GM18511 (cell line): ENCODE measurements at regions not wholly inside any gene's neighbourhood (a gene's known extent, or its start where the extent isn't known, plus 50 kb on each side); places are given as distances from the start of the nearest gene placed in this dataset.

Experiments
- ATAC-seq: cut with Tn5 transposase; IDR thresholded peaks from one replicate; pipeline ENCODE4 v1.9.1; 2021; ENCODE audit warnings: mild to moderate bottlenecking, moderate library complexity; ENCODE audit not compliant: unreplicated experiment

DNA sequence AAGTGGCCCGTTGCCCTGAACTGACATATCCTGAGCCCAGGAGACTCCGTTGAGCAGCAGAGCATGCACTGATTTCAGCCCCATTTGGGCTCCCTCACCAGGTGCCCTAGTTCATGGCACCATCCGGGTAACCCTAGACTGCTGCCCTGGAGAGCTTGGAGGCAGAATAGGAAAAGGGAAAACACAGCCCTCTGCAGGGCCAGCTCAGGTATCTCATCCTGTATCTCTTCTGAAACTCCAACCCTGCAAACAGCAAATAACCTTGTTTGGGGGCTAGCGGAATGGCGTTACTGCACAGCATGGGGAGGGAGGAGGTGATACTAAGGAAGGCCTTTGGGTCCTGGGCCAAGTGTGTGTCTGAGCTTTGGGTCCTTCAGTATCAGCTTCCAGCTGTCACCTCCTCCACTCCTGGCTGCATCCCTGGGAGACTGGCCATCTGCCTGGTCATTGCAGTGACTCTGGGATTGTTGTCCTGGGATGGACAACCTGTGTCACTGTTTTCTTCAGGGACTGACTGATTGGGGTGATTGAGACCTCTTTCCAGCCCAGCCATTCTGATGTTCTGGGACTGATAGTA, 233.8 kb upstream of the SKOR2 start:
- ATAC-seq: no peak

DNA sequence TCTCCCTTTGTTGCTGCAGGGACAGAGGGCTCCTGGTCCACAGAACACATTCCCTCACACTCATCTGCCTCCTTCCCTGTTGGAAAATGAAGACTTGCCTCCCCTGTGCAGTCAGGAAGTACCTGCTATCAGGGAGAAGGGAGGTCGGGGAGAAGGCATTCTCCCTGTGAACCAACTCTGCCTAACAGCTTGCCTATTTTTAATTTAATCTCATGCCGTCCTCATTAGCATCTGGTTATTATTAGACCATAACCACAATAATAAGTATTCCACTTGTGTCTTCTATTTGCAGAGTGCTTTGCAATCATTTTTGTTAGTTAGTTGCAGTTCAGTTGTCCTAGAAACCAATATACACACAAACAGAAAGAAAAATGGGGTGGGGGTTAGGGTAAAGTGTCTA, 232.6 kb upstream of the SKOR2 start:
- no peak for ATAC-seq

DNA sequence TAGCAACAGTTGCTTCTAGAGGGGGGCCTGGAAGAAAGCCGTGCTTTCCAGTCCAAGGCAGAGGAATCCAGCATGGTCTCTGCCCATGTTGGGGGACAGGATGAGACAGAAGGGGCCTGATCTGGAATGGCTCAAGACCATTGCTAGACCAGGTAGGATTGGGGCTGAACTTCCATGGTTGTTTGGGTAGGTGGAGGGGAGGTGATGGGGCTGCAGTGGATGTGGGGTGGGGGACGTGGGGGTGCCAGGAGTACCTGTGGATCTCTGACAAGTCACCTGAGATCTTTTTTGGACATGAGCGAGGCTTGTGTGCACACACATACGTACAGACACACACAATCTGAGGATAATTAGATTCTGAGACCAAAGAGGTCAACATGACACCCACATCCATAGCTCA, 228.7 kb upstream of the SKOR2 start:
- no peak for ATAC-seq

DNA sequence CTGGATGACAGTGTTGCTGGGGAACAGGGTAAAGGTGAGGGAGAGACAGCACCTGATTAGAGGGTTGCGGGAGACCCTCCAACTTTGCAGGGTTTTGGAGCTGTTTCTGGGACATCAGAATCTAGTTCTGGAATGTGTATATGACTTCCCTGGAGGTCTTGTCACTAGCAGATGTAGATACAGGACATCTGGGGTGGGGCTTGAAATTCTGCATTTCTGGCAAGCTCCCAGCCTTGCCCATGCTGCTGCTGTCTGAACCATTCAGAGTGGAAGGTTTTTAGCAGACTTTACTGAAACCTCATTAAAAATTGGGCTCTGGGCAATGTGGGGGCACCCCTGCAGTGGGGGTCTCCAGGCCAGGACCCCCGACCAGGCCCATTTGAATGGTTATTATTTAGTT, 220.3 kb upstream of the SKOR2 start:
- ATAC-seq: no peak

DNA sequence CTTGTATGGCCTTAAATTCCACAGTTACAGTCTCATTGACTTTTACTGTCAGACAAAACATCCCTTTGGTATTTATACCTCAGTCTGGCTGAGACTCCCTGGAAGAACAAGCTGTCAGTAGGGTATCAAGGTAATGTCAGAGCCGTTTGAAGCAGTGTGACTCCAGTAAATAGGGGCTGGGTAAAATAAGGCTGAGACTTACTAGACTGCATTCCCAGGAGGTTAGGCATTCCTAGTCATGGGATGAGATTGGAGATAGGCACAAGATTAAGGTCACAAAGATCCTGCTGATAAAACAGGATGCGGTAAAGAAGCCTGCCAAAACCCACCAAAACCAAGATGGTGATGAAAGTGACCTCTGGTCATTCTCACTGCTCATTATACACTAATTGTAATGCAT, 219.5 kb upstream of the SKOR2 start:
- no peak for ATAC-seq

DNA sequence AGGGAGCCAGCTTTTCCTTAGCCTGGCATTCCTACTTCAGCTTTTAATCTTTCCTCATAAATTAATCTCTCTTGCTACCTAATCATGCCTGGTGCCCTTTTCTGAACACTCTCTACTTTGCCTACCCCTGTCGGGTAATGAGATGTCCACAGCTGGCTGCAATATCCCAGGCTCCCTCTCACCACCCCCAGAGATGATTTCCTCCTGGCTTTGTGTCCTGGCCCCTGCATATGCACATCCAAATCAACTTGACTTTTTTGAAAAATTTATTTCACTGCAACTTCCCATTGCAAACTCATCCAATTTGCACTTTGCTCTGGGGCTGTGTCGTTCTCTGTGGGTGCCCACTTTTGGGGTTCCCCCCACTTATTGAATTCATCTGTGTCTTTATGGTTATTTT, 218.1 kb upstream of the SKOR2 start:
- ATAC-seq: no peak

DNA sequence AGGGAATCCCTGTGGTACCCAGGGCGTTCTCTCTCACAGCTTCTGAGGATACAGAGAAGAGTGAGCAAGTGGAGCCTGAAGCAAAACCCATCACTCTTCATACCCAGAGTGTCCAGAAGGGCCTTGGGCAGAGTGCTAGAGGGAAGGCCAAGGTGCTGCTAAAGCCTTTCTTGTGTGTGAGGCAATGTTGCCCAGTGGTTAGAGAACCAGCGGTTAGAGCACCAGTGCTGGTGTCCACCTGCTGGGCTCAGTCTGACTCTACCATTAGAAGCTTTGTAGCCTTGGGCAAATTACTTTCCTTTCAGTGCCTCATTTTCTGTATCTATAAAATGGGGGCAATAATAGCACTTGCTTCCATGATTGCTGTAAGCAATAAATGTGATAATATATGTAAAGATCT, 210.5 kb upstream of the SKOR2 start:
- no peak for ATAC-seq

DNA sequence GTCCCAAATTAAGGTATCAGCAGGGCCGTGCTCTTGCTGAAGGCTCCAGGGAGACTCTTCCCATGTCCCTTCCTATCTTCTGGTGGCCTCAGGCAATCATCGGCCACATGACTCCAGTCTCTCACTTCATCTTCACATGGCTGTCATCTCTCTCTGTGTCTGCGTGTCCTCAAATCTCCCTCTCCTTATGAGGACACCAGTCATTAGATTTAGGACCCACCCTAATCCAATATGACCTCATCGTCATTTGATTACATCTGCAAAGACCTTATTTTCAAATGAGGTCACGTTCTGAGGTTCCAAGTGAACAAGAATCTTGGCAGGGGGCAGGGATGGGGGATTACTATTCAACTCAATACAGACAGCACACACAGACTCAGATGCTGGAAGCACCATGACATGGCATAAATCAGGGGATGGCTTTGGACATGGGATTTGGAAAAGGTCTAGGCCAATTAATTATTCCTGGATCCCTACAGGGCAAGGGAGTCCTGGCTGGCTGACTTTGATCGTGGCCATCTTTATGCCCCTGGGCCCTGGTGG, 210.0 kb upstream of the SKOR2 start:
- no peak for ATAC-seq

DNA sequence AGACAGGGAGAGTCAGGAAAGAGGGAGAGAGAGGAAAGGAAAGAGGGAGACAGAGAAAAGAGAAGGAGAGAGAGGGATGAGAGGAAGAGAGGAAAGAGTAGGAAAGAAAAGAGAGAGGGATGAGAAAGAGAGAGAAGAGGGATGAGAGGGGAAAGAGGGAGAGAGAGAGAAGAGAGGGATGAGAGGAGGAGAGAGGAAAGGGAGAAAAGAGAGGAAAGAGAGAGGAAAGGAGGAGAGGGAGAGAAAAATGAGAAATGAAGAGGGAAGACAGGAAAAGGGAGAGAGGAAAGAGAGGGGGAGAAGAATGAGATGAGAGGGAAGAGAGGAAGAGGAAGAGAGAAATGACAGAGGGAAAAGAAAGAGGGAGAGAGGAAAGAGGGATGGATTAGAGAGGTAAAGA, 207.0 kb upstream of the SKOR2 start:
- no peak for ATAC-seq

DNA sequence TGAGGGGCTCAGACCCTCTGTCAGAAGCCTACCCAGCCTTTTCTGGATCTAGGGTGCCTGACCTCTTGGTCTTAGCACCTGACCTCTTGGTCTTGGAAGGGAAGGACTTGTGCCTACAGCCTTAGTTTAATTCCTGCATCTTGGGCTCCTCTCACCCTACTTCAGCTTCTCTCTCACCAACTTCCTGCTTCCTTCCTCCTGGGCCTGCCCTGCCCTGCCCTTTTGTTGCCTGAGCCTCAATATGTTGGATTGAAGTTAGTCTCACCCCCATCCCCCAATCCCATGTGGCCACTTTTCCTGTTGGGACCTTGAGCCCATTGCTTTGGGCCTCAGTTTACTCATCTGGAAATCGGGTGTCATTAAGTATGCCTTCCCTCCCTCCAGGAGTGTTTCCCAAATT, 206.2 kb upstream of the SKOR2 start:
- ATAC-seq: no peak

DNA sequence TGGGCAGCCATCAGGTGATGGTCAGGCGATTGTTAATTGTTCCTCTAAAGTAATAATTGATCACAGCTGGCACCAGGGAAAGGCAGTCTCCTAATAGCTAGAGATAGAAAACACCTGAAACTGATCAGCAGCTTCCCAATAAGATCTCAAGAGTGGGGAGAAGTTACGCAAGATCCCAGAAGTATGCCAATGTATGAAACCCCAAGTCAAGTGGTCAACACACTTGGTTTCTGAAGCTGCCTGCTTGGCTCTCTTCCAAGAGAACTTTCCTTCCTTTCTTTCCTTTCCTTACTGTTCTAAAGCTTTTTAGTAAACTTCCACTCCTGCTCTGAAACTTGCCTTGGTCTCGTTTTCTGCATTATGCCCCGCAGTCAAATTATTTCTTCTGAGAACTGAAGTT, 201.6 kb upstream of the SKOR2 start:
- no peak for ATAC-seq

DNA sequence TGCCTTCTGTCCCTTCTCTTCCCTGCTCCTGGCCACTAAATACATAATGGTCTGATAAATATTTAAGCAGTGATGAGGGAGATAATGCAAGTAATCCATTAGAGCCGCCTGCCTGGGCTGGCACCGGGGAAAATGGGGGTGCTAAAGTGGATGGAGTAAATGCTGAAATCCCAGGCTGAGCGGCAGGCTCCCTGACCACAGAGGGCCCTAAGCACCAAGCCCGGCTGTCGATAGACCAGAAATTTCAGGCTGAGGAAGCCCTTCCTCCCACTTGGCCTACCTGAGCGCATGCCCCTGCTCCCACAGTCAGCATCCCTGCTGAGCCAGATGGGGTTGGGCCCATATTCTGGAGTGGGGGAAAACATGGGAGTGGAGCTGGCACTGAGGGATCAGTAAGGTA, 197.5 kb upstream of the SKOR2 start:
- no peak for ATAC-seq

DNA sequence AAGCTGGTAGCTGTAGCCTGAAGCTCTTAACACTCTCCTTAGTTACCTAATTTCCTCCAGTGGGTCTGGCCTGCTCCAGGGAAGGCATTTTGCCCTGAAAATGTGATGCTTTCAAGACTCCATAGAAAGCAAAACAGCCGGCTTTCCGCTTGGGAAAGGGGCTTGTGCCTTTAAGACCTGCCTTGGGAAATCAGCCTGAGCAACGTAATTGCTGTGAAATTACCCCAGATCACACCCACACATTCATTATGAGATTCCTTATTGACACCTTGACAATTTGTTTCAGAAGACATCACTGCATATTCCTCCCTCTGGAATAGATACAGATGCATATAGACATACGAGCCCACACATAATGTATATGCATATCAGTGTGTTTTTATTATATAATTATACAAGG, 190.5 kb upstream of the SKOR2 start:
- no peak for ATAC-seq

DNA sequence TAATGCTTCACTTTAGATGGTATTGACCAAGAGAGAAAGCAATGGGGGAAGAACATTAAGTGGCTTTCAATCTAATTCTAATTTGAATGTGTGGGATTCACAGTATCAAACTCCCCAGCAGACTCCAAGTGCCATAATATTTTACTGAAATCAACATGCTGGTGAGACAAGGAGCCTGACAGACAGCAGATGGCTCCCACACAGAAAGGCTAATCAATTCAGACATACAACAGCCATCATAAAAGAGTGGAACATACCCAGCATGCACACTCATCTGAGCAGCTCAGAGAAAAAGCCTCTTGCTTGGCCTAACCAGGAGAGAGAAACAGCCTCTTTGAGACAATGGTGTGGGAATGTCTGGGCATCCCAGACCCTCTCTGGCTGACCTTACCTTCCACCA, 186.5 kb upstream of the SKOR2 start:
- no peak for ATAC-seq

DNA sequence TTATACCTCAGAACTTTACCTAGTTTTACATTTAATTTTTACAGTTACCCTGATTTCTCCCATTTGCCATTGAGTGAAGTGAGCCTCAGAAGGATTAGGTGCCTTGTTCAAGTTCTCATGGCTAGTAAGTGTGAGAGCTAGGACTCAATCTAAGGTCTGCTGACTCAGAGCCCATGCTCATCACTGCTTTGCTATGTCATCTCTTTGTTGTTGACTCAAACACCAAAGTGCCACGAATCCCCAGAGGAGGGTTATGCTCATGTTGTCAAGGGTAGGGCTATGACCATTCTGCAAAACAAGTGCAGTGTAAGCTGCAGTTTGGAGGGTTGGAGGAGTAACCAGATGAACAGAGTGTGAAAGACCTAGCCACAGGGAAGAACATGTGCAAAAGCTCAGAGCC, 185.4 kb upstream of the SKOR2 start:
- no peak for ATAC-seq

DNA sequence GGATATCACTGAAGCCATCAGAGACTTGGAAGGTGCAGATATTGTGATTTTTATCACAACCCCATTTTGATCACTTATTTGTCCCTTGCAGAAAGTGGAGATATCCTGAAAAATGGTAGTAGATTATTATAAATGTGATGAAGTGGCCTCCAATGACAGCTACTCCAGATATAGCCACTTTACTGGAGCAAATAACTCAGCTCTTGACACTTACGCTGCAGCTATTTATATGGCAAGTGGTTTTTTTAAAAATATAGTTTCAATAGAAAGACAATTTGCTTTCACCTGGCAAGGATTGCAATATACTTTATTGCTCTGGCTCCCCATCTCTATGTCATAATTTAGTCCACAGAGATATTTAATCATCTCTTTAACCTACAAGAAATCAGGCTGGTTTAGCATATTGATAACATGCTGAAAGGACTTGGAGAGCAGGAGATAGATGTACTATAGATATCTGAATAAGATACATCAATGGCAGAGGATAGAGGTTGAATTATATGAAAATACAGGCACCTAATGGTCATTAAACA, 182.8 kb upstream of the SKOR2 start:
- no peak for ATAC-seq

DNA sequence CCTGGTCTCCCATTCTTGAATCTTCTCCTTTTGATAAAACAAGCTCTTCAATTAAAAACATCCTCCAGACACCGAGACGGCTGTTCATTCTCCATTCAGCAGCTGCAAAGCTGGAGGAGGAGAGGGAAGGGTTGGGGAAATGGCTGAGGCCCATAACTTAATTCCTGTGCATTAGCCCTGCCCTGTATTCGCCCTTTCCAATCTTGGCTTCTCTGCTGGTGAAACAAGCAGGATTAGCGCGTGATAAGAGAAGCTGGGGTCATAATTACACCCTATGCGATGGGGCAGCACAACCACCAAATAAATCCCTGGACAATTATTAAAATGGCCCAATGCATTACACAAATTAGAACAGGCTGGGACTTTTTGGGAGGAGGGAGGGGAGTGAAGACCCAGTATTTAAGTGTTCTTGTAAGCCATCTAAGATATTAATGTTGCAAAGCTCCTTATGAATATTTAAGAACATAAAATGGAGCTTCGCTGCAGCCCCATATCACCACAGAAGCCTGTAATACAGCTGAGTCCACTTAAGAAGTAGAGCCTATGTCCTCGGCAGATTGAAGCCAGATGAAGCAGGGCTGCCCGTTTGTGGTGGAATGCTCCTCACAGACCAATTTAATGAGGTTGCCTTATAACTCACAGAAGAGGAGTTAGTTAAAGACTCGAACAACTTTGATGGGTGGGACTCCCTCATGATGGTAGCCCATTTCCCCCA, 176.6 kb upstream of the SKOR2 start:
- ATAC-seq: no peak

DNA sequence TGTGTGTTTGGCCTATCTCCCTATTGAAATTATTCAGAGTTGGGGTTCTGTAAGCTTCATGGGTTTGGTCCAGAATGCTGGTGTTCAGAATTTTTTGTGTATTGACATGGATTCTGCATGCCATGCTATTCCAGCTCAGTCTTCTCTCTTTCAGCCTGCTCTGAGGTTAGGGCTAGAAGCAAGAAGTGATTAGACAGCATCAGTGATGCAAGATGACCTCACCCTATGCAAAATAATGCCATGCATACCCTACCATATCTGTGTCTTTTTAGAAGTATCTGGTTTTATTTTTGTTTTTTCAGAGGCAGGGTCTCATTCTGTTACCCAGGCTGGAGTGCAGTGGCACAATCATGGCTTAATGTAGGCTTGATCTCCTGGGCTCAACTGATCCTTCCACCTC, 175.6 kb upstream of the SKOR2 start:
- ATAC-seq: no peak

DNA sequence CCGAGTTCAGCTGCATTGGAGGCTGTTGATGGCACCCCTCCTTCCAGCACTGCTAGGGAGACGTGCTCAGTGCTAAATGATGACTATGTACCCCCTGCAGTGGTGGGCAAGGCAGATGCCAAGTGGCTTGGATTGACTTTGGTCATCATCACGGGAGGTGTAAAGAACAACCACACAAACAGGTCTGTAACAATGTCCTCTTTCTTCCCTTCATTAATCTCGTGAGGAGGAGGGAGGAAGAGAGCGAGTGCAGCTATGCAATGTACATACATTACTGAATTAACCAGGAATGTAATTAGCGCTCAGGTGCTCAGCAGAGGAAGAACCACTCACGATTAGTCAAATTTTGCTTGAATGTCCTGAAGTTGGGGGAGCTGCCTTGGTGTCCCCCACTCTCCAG, 173.9 kb upstream of the SKOR2 start:
- ATAC-seq: no peak

DNA sequence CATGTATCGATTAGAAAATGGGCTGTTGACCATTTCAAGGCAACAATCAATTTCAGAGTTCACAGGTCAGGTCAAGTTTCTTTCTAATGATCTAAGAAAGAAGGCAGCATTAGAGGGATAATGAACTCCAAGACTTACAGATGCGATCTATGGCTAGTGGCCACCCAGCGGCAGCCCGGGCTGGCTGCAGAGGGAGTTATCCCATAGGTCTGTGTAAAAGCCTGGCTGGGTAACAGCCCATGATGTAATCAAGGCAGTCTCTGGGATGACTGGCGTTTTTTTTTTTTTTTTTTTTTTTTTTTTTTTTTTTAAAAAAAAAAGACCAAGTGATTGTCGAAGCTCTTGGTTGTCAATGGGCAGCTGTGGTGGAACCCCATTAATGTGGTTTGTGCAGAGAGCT, 171.1 kb upstream of the SKOR2 start:
- no peak for ATAC-seq

DNA sequence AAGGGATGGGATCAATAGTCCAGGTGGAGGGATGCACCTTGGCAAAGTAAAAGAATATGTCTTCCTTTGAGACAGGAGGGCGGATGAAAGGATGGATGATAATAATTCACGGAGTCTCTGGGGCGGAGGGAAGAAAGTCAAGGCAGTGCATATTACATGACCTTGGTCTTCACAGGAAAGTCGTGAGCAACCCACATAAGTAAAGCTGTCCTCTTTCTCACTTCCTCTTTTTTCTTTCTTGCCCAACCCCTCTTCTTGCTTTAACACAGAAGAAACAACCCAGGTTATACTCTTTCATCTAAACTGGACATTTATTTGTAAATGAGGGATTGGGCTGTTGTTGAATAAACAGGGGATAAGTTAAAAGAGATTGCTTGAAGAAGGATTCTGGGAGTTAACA, 168.7 kb upstream of the SKOR2 start:
- ATAC-seq: peak; percentile 95

DNA sequence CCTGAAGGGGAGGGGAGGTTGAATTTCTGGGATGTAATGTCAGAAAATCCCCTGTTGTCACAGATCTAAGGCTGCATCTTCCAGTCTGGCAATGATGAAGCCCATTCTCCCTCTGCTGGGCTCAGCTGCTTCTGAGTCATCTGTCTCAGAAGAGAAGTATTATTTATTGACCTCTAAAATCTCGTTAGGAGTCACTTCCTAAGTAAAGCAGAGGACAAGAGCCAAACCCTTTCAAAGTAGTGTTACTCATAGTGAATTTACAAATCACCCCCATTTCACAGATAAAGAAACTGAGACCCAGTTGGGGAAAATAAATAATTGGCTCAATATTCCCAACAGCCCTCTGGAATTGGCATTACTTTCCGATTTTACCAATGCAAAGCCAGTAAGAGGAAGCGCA, 167.3 kb upstream of the SKOR2 start:
- no peak for ATAC-seq

DNA sequence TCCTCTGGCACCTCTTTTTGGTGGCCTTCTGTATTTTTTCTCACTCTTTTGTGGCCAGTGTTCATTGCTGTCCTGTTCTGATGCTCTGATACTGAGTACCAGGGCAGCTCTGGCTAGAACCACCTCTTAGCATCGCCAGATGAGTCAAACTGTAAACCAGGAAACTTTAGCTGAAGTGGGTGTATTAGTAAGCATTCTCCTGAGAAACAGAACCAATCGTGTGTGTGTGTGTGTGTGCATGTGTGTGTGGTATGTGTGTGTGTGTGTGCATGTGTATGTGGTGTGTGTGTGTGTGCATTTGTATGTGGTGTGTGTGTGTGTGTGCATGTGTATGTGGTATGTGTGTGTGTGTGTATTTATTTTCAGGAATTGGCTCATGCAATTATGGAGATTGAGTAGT, 166.3 kb upstream of the SKOR2 start:
- ATAC-seq: no peak
